ENCODE measurements at regions not wholly inside any gene's neighbourhood (a gene's known extent, or its start where the extent isn't known, plus 50 kb on each side); places are given as distances from the start of the nearest gene placed in this dataset.
A peak's percentile ranks its signal among the peaks of the same experiment; 100 is the strongest.

- Histone ChIP-seq H3K9ac (ENCODE audit: low read length in 5 of 5) (no peak overlapping the region), H3K4me3 (ENCODE audit: low read depth in 1 of 5, low read length in 5 of 5) (no peak overlapping the region), H3K27me3 (ENCODE audit: control insufficient read depth in 5 of 5, insufficient read depth in 4 of 5, low read length in 5 of 5) (no peaks in the 10 kb centered on the region), H3K4me1 (ENCODE audit: control insufficient read depth in 5 of 5, insufficient read depth in 5 of 5, low read length in 5 of 5) (no peaks in the 10 kb centered on the region), H3K27ac (ENCODE audit: low read depth, low read length) (no peak overlapping the region), H3K9me3 (ENCODE audit: control insufficient read depth in 5 of 5, low read length in 5 of 5) (peaks cover 5 to 16% (median 10%) of the 10 kb centered on the region in 5 donors), H3K36me3 (ENCODE audit: control insufficient read depth in 5 of 5, insufficient read depth in 5 of 5, low read length in 5 of 5) (no peaks in the 10 kb centered on the region)
Observed at GRCh38 chr20:24365670-24366069, 103.8 kb upstream of the SYNDIG1 start.

DNA sequence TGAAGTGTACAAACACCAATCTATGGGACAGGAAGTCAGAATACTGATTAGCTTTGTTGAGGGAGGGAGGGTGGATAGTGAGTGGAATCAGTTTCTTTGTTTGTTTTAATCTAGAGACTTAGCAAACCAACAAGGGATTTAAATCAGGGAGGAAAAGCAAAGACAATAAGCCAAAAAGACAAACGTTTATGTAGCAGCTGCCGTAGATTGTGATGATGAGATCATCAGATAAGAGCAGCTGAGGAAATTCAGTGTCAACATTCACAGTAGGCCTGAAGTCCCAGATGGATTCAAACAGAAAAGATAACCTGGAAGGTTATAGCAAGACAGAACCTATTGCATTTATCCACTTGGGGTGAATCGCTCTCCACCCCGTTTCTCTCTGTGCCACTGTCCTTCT, 104.9 kb upstream of the SYNDIG1 start:
- H3K27ac ChIP-seq (ENCODE audit: low read depth, low read length) = no peak overlapping the region
- no peak overlapping the region for H3K4me3 ChIP-seq (ENCODE audit: low read depth in 1 of 5, low read length in 5 of 5)
- H3K9me3 ChIP-seq (ENCODE audit: control insufficient read depth in 5 of 5, low read length in 5 of 5) = peaks cover 5 to 18% (median 10%) of the 10 kb centered on the region in 5 donors
- no peaks in the 10 kb centered on the region for H3K36me3 ChIP-seq (ENCODE audit: control insufficient read depth in 5 of 5, insufficient read depth in 5 of 5, low read length in 5 of 5)
- H3K9ac ChIP-seq (ENCODE audit: low read length in 5 of 5) = no peak overlapping the region
- H3K27me3 ChIP-seq (ENCODE audit: control insufficient read depth in 5 of 5, insufficient read depth in 4 of 5, low read length in 5 of 5) = no peaks in the 10 kb centered on the region
- peaks cover 0 to 3% (median 0%) of the 10 kb centered on the region in 5 donors for H3K4me1 ChIP-seq (ENCODE audit: control insufficient read depth in 5 of 5, insufficient read depth in 5 of 5, low read length in 5 of 5)

GRCh38 chr20:24363031-24363430, 106.4 kb upstream of the SYNDIG1 start:
- Histone ChIP-seq H3K4me1 (ENCODE audit: control insufficient read depth in 5 of 5, insufficient read depth in 5 of 5, low read length in 5 of 5) (peaks cover 0 to 6% (median 0%) of the 10 kb centered on the region in 5 donors), H3K27ac (ENCODE audit: low read depth, low read length) (no peak overlapping the region), H3K9me3 (ENCODE audit: control insufficient read depth in 5 of 5, low read length in 5 of 5) (peaks cover 5 to 18% (median 10%) of the 10 kb centered on the region in 5 donors), H3K4me3 (ENCODE audit: low read depth in 1 of 5, low read length in 5 of 5) (no peak overlapping the region), H3K36me3 (ENCODE audit: control insufficient read depth in 5 of 5, insufficient read depth in 5 of 5, low read length in 5 of 5) (no peaks in the 10 kb centered on the region), H3K27me3 (ENCODE audit: control insufficient read depth in 5 of 5, insufficient read depth in 4 of 5, low read length in 5 of 5) (no peaks in the 10 kb centered on the region), H3K9ac (ENCODE audit: low read length in 5 of 5) (no peak overlapping the region)

- Histone ChIP-seq H3K4me1 (ENCODE audit: control insufficient read depth in 5 of 5, insufficient read depth in 5 of 5, low read length in 5 of 5) (peaks cover 0 to 6% (median 0%) of the 10 kb centered on the region in 5 donors), H3K9me3 (ENCODE audit: control insufficient read depth in 5 of 5, low read length in 5 of 5) (peaks cover 5 to 18% (median 10%) of the 10 kb centered on the region in 5 donors), H3K36me3 (ENCODE audit: control insufficient read depth in 5 of 5, insufficient read depth in 5 of 5, low read length in 5 of 5) (no peaks in the 10 kb centered on the region), H3K27ac (ENCODE audit: low read depth, low read length) (no peak overlapping the region), H3K9ac (ENCODE audit: low read length in 5 of 5) (no peak overlapping the region), H3K27me3 (ENCODE audit: control insufficient read depth in 5 of 5, insufficient read depth in 4 of 5, low read length in 5 of 5) (peaks cover 0 to 1% (median 0%) of the 10 kb centered on the region in 5 donors), H3K4me3 (ENCODE audit: low read depth in 1 of 5, low read length in 5 of 5) (no peak overlapping the region)
Observed at GRCh38 chr20:24362080-24362479, 107.3 kb upstream of the SYNDIG1 start.

GRCh38 chr20:24361541-24361940, 107.9 kb upstream of the SYNDIG1 start:
- Histone ChIP-seq H3K36me3 (ENCODE audit: control insufficient read depth in 5 of 5, insufficient read depth in 5 of 5, low read length in 5 of 5) (no peaks in the 10 kb centered on the region), H3K9me3 (ENCODE audit: control insufficient read depth in 5 of 5, low read length in 5 of 5) (peaks cover 5 to 18% (median 10%) of the 10 kb centered on the region in 5 donors), H3K27me3 (ENCODE audit: control insufficient read depth in 5 of 5, insufficient read depth in 4 of 5, low read length in 5 of 5) (peaks cover 0 to 3% (median 0%) of the 10 kb centered on the region in 5 donors), H3K27ac (ENCODE audit: low read depth, low read length) (no peak overlapping the region), H3K4me3 (ENCODE audit: low read depth in 1 of 5, low read length in 5 of 5) (peak overlapping the region in 1 of 5 donors; percentile 8), H3K4me1 (ENCODE audit: control insufficient read depth in 5 of 5, insufficient read depth in 5 of 5, low read length in 5 of 5) (peaks cover 0 to 6% (median 0%) of the 10 kb centered on the region in 5 donors), H3K9ac (ENCODE audit: low read length in 5 of 5) (no peak overlapping the region)

DNA sequence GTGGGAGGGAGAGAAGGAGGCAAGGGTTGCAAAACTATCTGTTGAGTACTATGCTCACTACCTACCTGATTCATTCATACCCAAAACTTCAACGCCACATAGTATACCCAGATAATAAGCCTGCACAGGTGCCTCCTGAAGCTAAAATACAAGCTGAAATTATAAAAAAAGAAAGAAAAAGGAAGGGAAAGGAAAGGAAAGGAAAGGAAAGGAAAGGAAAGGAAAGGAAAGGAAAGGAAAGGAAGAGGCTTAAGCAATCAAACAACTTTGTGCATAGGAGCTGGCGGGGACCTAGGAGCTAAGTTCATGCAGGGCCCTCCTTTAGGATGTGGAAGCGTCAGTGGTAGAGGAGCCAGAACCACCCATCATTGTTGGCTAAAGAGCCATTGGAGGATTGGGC, 108.9 kb upstream of the SYNDIG1 start:
- Histone ChIP-seq H3K9ac (ENCODE audit: low read length in 5 of 5) (no peak overlapping the region), H3K27me3 (ENCODE audit: control insufficient read depth in 5 of 5, insufficient read depth in 4 of 5, low read length in 5 of 5) (peaks cover 0 to 3% (median 0%) of the 10 kb centered on the region in 5 donors), H3K4me1 (ENCODE audit: control insufficient read depth in 5 of 5, insufficient read depth in 5 of 5, low read length in 5 of 5) (peaks cover 0 to 6% (median 0%) of the 10 kb centered on the region in 5 donors), H3K27ac (ENCODE audit: low read depth, low read length) (no peak overlapping the region), H3K9me3 (ENCODE audit: control insufficient read depth in 5 of 5, low read length in 5 of 5) (peaks cover 5 to 18% (median 10%) of the 10 kb centered on the region in 5 donors), H3K4me3 (ENCODE audit: low read depth in 1 of 5, low read length in 5 of 5) (no peak overlapping the region), H3K36me3 (ENCODE audit: control insufficient read depth in 5 of 5, insufficient read depth in 5 of 5, low read length in 5 of 5) (no peaks in the 10 kb centered on the region)

DNA sequence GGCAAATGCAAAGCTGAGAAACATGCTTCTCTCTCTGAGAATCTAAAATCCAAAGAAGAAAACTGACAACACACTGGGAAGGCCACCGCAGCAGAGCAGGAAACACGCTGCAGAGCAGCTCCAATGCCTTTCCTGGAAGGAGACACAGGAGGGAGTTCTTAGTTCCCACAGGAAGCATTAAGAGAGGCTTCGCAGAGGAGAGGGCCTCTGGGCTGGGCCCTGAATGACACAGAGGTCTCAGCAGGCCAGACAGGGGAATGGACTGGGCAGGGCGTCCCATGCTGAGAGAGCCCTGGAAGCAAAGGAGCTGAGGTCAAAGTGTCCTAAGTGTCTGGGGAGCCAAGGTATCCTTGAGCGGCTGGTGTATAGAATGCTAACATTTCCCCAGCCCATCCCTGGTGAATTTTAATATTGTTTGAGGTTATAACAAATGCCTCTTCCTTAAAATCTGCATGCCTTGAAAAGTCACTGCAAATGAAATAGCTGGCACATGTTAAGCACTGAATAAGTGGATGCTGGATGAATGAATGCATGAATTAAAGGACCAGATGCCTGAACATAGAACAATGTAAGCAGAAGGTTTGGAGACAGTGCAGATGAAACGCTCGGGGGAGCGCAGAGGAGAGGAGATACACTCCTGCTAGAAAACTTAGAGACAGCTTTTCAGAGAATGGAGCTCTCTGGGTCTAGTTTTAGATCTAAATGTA, 110.0 kb upstream of the SYNDIG1 start:
- peaks cover 0 to 6% (median 0%) of the 10 kb centered on the region in 5 donors for H3K4me1 ChIP-seq (ENCODE audit: control insufficient read depth in 5 of 5, insufficient read depth in 5 of 5, low read length in 5 of 5)
- peaks cover 5 to 18% (median 10%) of the 10 kb centered on the region in 5 donors for H3K9me3 ChIP-seq (ENCODE audit: control insufficient read depth in 5 of 5, low read length in 5 of 5)
- no peaks in the 10 kb centered on the region for H3K36me3 ChIP-seq (ENCODE audit: control insufficient read depth in 5 of 5, insufficient read depth in 5 of 5, low read length in 5 of 5)
- H3K27ac ChIP-seq (ENCODE audit: low read depth, low read length) = no peak overlapping the region
- H3K4me3 ChIP-seq (ENCODE audit: low read depth in 1 of 5, low read length in 5 of 5) = no peak overlapping the region
- no peak overlapping the region for H3K9ac ChIP-seq (ENCODE audit: low read length in 5 of 5)
- H3K27me3 ChIP-seq (ENCODE audit: control insufficient read depth in 5 of 5, insufficient read depth in 4 of 5, low read length in 5 of 5) = peaks cover 0 to 3% (median 0%) of the 10 kb centered on the region in 5 donors

GRCh38 chr20:24357931-24358330, 111.5 kb upstream of the SYNDIG1 start:
- peaks cover 0 to 6% (median 0%) of the 10 kb centered on the region in 5 donors for H3K4me1 ChIP-seq (ENCODE audit: control insufficient read depth in 5 of 5, insufficient read depth in 5 of 5, low read length in 5 of 5)

DNA sequence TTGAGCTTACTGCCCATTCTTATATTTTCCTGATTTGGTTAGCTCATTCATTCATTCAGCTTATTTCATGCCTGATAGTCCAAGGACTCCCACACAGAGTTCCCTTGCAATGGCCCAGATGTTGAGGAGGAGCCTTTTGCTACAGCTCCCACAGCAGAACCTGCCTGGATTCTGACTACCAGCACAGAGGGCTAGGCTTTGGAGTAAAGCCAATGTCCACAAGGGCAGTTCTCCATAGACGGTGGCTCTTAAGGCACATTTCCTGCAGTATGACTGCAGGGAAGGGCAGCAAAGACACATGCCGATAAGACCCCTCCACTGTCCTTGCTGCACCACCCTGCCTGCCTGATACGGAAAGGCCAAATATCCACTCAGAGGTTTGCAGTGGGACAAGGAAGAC, 112.3 kb upstream of the SYNDIG1 start:
- Histone ChIP-seq H3K4me3 (ENCODE audit: low read depth in 1 of 5, low read length in 5 of 5) (no peak overlapping the region), H3K9me3 (ENCODE audit: control insufficient read depth in 5 of 5, low read length in 5 of 5) (peaks cover 2 to 16% (median 6%) of the 10 kb centered on the region in 5 donors), H3K4me1 (ENCODE audit: control insufficient read depth in 5 of 5, insufficient read depth in 5 of 5, low read length in 5 of 5) (peaks cover 0 to 6% (median 0%) of the 10 kb centered on the region in 5 donors), H3K36me3 (ENCODE audit: control insufficient read depth in 5 of 5, insufficient read depth in 5 of 5, low read length in 5 of 5) (no peaks in the 10 kb centered on the region), H3K27me3 (ENCODE audit: control insufficient read depth in 5 of 5, insufficient read depth in 4 of 5, low read length in 5 of 5) (peaks cover 0 to 3% (median 0%) of the 10 kb centered on the region in 5 donors), H3K9ac (ENCODE audit: low read length in 5 of 5) (no peak overlapping the region), H3K27ac (ENCODE audit: low read depth, low read length) (no peak overlapping the region)

More at GRCh38 chr20:24357931-24358330, 111.5 kb upstream of the SYNDIG1 start:
- Histone ChIP-seq H3K27ac (ENCODE audit: low read depth, low read length) (no peak overlapping the region), H3K4me3 (ENCODE audit: low read depth in 1 of 5, low read length in 5 of 5) (no peak overlapping the region), H3K9ac (ENCODE audit: low read length in 5 of 5) (no peak overlapping the region), H3K36me3 (ENCODE audit: control insufficient read depth in 5 of 5, insufficient read depth in 5 of 5, low read length in 5 of 5) (no peaks in the 10 kb centered on the region), H3K27me3 (ENCODE audit: control insufficient read depth in 5 of 5, insufficient read depth in 4 of 5, low read length in 5 of 5) (peaks cover 0 to 3% (median 0%) of the 10 kb centered on the region in 5 donors), H3K9me3 (ENCODE audit: control insufficient read depth in 5 of 5, low read length in 5 of 5) (peaks cover 5 to 18% (median 10%) of the 10 kb centered on the region in 5 donors)

DNA sequence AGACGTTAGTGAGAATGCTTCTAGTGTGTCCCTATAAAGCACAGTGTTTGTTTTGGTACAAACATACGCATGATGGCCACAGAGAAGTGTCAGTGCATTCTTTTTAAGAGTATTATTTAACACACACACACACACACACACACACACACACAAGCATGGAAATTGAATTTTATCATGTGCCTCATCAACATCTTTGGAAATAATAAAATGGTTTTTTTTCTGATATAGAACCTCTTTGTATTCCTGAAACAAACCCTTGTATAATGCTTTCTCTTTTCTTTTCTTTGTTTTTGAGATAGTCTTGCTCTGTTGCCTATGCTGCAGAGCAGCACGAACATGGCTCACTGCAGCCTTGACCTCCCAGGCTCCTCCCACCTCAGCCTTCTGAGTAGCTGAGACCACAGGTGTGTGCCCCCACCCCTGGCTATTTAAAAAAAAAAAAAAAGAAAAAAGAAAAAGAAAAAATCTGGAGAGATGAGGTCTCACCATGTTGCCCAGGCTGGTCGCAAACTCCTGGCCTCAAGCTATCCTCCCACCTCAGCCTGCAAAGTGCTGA, 116.2 kb upstream of the SYNDIG1 start:
- Histone ChIP-seq H3K4me1 (ENCODE audit: control insufficient read depth in 5 of 5, insufficient read depth in 5 of 5, low read length in 5 of 5) (no peaks in the 10 kb centered on the region), H3K9me3 (ENCODE audit: control insufficient read depth in 5 of 5, low read length in 5 of 5) (no peaks in the 10 kb centered on the region), H3K4me3 (ENCODE audit: low read depth in 1 of 5, low read length in 5 of 5) (no peak overlapping the region), H3K36me3 (ENCODE audit: control insufficient read depth in 5 of 5, insufficient read depth in 5 of 5, low read length in 5 of 5) (no peaks in the 10 kb centered on the region), H3K9ac (ENCODE audit: low read length in 5 of 5) (no peak overlapping the region), H3K27me3 (ENCODE audit: control insufficient read depth in 5 of 5, insufficient read depth in 4 of 5, low read length in 5 of 5) (peaks cover 0 to 3% (median 0%) of the 10 kb centered on the region in 5 donors), H3K27ac (ENCODE audit: low read depth, low read length) (no peak overlapping the region)
